GM21390 (cell line): ENCODE measurements at regions not wholly inside any gene's neighbourhood (a gene's known extent, or its start where the extent isn't known, plus 50 kb on each side); places are given as distances from the start of the nearest gene placed in this dataset.
"Not testable (repeated sequence)": the region's sequence is repeated elsewhere in the genome, so short reads cannot be mapped to it uniquely, and the experiment has no call there.

ENCODE experiments used
- ATAC-seq: cut with Tn5 transposase; IDR thresholded peaks from one replicate; pipeline ENCODE4 v1.9.1; 2021; ENCODE audit not compliant: unreplicated experiment

DNA sequence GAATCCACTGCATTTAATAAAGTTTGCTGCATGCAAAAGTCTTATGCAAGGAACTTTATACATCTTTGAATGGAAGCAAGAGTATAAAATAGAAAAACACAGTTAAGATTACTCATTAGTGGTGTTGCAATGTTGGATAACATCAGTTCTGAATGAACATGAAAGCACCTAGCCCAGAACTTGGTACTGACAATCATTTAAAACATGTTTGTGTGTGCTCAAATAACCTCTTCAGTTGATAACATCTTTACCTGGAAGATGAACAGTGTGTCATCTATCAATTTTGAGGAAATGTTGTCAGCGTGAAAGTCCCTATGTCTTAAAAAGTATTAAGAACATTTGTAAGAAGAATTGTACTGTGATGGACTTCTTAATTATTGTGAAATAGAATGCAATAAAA lies 370.4 kb upstream of the GRAMD2B start:
- no peak for ATAC-seq

DNA sequence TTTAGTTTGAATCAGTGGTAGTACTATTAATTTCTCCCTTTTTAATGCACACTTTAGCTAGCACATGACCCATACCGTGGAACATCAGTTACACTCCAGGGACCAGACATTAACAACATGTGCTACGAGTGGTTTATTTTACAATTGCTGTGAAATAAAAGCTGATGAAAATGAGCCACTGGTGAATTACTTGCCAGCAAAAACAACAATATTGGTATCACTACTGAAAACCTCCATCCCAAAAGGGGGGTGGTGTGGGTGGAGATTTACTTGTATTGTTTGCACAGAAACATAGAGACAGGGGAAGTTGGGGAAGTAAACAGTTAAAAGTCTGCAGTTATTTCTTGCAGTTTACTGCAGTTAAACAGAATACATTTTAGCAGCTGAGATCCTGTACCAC lies 369.6 kb upstream of the GRAMD2B start:
- ATAC-seq, result no peak

DNA sequence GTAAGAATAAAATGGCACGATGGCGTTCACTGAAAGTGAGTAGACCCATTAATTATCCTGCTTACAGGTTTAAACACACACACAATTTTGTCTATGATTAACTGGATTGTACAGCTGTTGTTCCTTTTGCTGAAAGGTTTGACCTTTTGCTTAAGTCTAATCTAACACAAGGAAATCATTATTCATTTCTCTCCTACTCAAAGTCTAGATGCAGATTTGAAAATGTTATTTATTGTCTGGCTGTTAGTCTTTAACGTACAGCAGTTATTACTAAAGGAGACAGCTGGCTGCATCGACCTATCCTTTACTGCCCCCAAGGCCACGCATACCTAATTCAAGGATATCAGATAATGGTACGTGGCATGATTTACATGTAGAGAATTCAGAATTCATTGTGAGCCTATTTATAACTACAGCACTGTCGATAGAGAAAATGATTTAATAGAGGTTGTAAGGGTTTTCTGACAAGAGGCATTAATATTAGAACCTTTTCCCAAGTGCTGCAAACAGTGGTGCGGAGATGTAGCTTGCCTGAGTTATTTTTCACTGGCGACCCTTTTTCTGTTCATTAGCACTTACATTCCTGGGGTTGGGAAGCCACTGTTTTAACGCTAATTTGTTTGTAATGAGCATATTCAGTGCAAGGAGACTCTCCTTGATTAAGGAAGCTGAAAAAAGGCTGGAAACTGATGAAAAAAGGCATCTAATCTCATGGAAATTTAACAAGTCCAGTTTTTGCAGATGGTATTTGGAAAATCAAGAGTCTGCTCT lies 368.4 kb upstream of the GRAMD2B start:
- no peak for ATAC-seq

GRCh38 chr5:126055348-126055729 lies 367.9 kb upstream of the GRAMD2B start:
- no peak for ATAC-seq

DNA sequence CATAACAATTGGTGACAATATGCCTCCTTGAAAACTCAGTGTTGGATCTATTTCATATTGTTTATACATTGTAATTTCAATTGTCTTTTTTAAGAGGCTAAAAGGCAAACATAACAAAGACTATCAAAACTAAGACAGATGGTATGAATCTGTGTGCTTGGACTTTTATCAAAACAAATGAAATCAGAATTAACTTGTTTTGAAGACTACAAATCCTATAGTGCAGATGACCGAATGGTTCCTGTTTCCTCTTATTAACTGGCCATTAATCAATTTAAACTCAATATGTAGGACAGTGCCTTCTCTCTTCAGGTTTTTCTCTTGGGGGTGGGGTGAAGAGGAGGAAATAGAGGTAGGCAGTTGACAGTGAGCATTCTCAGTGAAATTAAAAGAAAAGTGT lies 366.9 kb upstream of the GRAMD2B start:
- ATAC-seq, result no peak

GRCh38 chr5:126056851-126057622 lies 366.2 kb upstream of the GRAMD2B start:
- ATAC-seq, result no peak

- ATAC-seq, result not testable (repeated sequence)
These were observed 364.8 kb upstream of the GRAMD2B start for GRCh38 chr5:126058392-126058791.

GRCh38 chr5:126062398-126063221 lies 360.6 kb upstream of the GRAMD2B start:
- ATAC-seq, result no peak

GRCh38 chr5:126065061-126065460 lies 358.1 kb upstream of the GRAMD2B start:
- ATAC-seq, result no peak

DNA sequence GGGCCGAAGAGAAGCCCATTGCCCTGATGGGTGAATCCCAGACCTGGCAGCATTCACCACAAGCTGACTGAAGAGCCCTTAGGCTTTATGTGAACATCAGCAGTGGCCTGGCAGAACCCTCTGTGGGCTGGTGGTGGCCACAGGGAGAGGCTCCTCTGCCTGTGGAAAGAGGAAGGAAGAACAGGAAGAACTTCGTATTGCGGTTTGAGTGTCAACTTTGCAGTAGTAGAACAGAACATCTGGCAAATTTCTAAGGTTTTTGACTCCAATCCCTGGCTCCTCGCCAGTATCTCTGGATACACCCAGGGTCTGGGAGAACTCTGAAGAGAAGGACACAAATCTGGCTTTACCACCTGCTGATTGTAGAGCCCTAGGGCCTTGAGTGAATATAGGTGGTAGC lies 356.4 kb upstream of the GRAMD2B start:
- no peak for ATAC-seq

DNA sequence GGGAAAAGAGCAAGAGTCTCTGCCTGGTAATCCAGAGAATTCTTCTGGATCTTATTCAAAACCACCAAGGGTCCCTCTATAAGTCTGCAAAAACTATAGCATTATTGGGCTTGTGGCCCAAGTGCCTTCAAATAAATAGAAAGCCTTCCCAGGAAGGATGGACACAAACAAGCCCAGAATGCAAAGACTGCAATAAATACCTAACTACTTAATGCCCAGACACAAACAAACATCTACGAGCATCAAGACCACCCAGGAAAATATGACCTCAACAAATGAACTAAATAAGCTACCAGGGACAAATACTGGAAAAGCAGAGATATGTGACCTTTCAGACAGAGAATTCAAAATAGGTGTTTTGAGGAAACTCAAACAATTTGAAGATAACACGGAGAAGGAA lies 355.8 kb upstream of the GRAMD2B start:
- no peak for ATAC-seq

GRCh38 chr5:126069329-126069728 lies 353.9 kb upstream of the GRAMD2B start:
- ATAC-seq, result no peak

DNA sequence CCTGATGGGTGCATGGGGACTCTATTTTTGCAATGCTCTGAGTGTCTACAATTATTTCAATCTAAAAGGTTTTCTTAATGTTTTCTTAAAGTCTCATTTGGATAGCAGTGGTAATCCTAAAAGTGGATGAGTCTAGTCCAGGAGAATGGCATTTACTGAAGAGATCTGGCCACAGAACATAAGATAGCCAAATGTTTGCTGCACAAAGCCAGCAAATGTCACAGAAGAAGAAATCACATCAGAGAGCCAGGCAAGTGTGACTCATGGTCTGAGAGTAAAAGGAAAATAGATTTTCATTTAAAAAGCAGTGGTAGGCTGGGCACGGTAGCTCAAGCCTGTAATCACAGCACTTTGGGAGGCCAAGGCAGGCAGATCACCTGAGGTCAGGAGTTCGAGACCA lies 352.7 kb upstream of the GRAMD2B start:
- ATAC-seq, result no peak

DNA sequence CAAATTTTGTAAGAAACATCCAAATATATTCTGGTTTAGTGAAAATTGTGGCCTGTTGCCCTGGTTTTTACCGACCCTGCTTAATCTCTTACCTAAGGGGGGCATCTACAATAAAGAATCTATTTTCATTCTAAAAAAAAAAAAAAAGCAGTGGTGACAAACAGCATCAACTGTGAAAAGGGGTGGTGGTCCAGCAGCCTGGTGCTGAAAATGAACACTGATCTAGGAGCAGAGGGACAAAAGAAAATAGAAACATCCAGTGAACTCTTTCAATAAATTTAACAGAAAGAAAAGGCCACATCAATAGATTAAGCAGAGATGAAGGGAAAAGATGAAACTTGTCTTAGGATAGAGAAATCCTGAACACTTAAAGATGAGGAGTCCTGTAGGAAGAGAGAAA lies 348.7 kb upstream of the GRAMD2B start:
- ATAC-seq, result no peak

- no peak for ATAC-seq
These were observed 343.9 kb upstream of the GRAMD2B start for GRCh38 chr5:126079266-126079665.

- ATAC-seq, result no peak
These were observed 342.0 kb upstream of the GRAMD2B start for GRCh38 chr5:126081209-126081608.

GRCh38 chr5:126093041-126093440 lies 330.2 kb upstream of the GRAMD2B start:
- ATAC-seq, result no peak

- no peak for ATAC-seq
These were observed 329.5 kb upstream of the GRAMD2B start for GRCh38 chr5:126093718-126094117.

DNA sequence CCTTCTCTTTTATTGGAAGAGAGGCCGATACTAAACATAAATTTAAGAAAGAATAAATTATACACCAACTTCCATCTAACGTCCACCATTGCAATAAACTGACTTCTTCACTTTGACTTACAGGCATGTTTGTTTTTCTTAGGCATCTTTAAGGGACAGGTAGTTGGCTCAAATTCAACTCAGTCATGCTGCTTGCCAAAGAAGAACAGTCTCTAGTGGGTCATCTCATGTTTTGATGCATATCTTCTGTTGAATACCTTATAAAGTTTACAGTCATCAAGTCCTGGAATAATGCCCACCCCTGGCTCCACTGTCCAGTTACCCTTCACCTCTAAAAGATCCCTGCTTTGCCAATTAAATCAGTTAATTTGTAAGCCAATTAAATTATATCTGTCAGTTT lies 328.2 kb upstream of the GRAMD2B start:
- ATAC-seq, result no peak

DNA sequence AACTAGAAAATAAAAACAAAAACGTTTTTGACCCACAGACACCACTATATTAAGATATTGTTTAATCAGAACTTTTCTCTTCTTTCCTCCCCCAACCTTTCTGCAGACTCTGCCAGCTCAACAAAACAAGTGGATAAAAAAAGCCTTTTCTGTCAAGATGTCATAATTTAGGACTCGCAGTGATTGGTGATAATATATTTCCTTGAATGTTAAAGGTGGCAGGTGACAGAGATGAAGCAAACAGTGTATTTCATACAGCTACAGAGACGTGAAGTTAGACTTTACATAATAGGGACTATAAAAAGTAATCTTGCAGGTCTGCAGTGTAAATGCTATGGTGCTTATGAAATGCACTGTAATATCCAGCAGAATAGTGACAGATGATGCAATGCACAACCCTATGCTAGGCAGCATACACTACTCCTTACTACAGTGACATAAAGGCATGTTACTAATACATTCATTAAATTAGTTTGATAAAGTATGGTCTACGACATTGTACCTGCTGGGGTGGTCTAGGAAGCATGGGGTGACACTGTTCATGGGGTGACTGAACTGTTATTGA lies 326.7 kb upstream of the GRAMD2B start:
- ATAC-seq, result no peak

DNA sequence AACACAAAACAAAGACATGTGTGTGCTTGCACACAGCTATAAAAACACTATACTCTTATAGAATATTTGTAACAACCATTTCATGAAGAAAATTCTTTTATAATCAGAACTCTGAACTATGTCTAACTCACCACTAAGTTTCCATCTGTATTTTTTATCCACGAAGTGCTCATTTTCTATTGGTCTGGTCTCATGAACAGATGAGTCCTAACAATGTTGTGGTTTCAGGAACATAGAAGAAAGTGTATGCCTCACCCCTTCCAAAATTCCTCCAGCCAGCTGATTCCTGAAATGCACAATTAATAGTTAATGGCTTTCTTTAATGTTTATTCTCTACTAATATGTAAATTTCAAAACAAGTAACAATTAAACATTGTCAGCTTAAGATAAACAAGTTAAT lies 325.3 kb upstream of the GRAMD2B start:
- no peak for ATAC-seq
